Fibroblast of lung (primary cell): ENCODE measurements at regions not wholly inside any gene's neighbourhood (a gene's known extent, or its start where the extent isn't known, plus 50 kb on each side); places are given as distances from the start of the nearest gene placed in this dataset.

Experiments used
- DNase-seq, 2 donors: peaks; one replicate each; pipeline versions ENCODE4 v3.0.0 to v3.0.0-alpha.2; 2010; ENCODE audit warnings: low read depth in 2 of 2
- H2AFZ ChIP-seq: 2 replicates; pipeline ENCODE4 v1.5.1; 2012; ENCODE audit warnings: low read length, control low read depth, inconsistent platforms
- H3K27ac ChIP-seq: 2 replicates; pipeline ENCODE4 v1.5.1; 2011; ENCODE audit warnings: low read length, control low read depth; ENCODE audit not compliant: insufficient read depth
- H3K27me3 ChIP-seq: 2 replicates; pipeline ENCODE4 v1.5.1; 2011; ENCODE audit warnings: mild to moderate bottlenecking, low read length; ENCODE audit not compliant: control insufficient read depth, insufficient read depth
- H3K36me3 ChIP-seq: 2 replicates; pipeline ENCODE4 v1.5.1; 2011; ENCODE audit warnings: low read length; ENCODE audit not compliant: control insufficient read depth, insufficient read depth
- H3K4me1 ChIP-seq: 2 replicates; pipeline ENCODE4 v1.5.1; 2011; ENCODE audit warnings: low read length; ENCODE audit not compliant: control insufficient read depth, insufficient read depth; ENCODE audit errors: extremely low read depth
- H3K4me2 ChIP-seq: 2 replicates; pipeline ENCODE4 v1.5.1; 2011; ENCODE audit warnings: low read length, control low read depth; ENCODE audit not compliant: insufficient read depth; ENCODE audit errors: extremely low read depth
- H3K4me3 ChIP-seq, 4 experiments: fragments of 200-600 bp in 1 of 4; sonication (generic) in 1 of 4; replicated peaks in 1 of 4; 2 replicates each; pipeline ENCODE4 v1.5.1; 2011 to 2016; ENCODE audit warnings: low read length in 4 of 4, low read depth in 3 of 4, mild to moderate bottlenecking in 3 of 4, control low read depth in 2 of 4, inconsistent platforms in 1 of 4, mixed read lengths in 1 of 4; ENCODE audit not compliant: insufficient read depth in 1 of 4; ENCODE audit errors: control extremely low read depth in 1 of 4
- H3K79me2 ChIP-seq: 2 replicates; pipeline ENCODE4 v1.5.1; 2012; ENCODE audit warnings: mild to moderate bottlenecking, low read length, inconsistent platforms; ENCODE audit not compliant: control insufficient read depth, insufficient read depth
- H3K9ac ChIP-seq: 2 replicates; pipeline ENCODE4 v1.5.1; 2011; ENCODE audit warnings: mild to moderate bottlenecking, low read length, control low read depth; ENCODE audit not compliant: insufficient read depth
- H3K9me3 ChIP-seq: 2 replicates; pipeline ENCODE4 v1.5.1; 2012; ENCODE audit warnings: low read depth, low read length; ENCODE audit not compliant: control insufficient read depth, insufficient read depth
- H4K20me1 ChIP-seq: 2 replicates; pipeline ENCODE4 v1.5.1; 2011; ENCODE audit warnings: low read length; ENCODE audit not compliant: control insufficient read depth, insufficient read depth; ENCODE audit errors: extremely low read depth
- CTCF ChIP-seq, 2 donors: IDR thresholded peaks in 1 of 2; conservative IDR thresholded peaks in 1 of 2; 1 replicate in 1 of 2; 2 replicates in 1 of 2; pipeline ENCODE4 v1.5.1; 2011 to 2012; ENCODE audit warnings: low read length in 2 of 2, control low read depth in 1 of 2, inconsistent platforms in 1 of 2, low read depth in 1 of 2, mild to moderate bottlenecking in 1 of 2
- EZH2 ChIP-seq: IDR thresholded peaks from 2 replicates; pipeline ENCODE4 v1.5.1; 2012; ENCODE audit warnings: low read length, control low read depth, mild to moderate bottlenecking; ENCODE audit errors: missing control alignments

- Histone ChIP-seq H3K27me3 (no peaks in the 10 kb centered on the region), H3K9ac (no peak overlapping the region), H3K4me3 (no peak overlapping the region), H3K79me2 (no peaks in the 10 kb centered on the region), H3K4me2 (no peak overlapping the region), H3K36me3 (no peaks in the 10 kb centered on the region), H3K9me3 (no peaks in the 10 kb centered on the region), H2AFZ (no peak overlapping the region), H4K20me1 (no peaks in the 10 kb centered on the region), H3K4me1 (no peaks in the 10 kb centered on the region), H3K27ac (no peak overlapping the region)
- no peak for DNase-seq
- TF ChIP-seq EZH2 (no peak), CTCF (conservative IDR thresholded peaks at IDR 0.05 in 1 of 2, IDR thresholded peaks at IDR 0.05 in 1 of 2; ENCODE audit: low read depth in 1 of 2, low read length in 2 of 2) (no peak)
Observed at GRCh38 chr1:81613803-81614202, 186.9 kb upstream of the ADGRL2 start.

DNA sequence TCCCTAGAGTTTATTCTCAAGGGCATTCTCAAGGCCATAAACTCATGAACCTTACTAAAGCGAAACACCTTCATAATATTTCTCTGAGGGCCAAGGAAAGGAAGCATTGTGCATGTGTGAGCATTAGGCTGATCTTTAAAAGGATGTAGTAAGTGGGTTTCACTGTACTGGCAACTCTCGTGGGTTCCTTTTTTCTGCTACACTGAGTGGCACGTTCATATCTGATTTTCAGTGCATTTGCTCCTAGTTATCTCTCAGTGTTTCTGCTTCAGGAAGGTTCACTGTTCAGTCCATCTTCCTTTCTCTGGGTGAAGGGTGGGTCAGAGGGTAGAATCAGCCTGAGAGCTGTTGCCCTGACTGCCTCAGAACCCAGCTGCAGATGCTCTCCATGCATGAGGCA lies 192.8 kb upstream of the ADGRL2 start:
- Histone ChIP-seq H3K27me3 (no peaks in the 10 kb centered on the region), H3K27ac (no peak overlapping the region), H4K20me1 (no peaks in the 10 kb centered on the region), H2AFZ (no peak overlapping the region), H3K9me3 (no peaks in the 10 kb centered on the region), H3K4me3 (no peak overlapping the region), H3K79me2 (no peaks in the 10 kb centered on the region), H3K4me2 (no peak overlapping the region), H3K36me3 (no peaks in the 10 kb centered on the region), H3K9ac (no peak overlapping the region), H3K4me1 (no peaks in the 10 kb centered on the region)
- no peak for DNase-seq
- TF ChIP-seq CTCF (conservative IDR thresholded peaks at IDR 0.05 in 1 of 2, IDR thresholded peaks at IDR 0.05 in 1 of 2; ENCODE audit: low read depth in 1 of 2, low read length in 2 of 2), result no peak

GRCh38 chr1:81607086-81607485 lies 193.6 kb upstream of the ADGRL2 start:
- DNase-seq, result no peak
- no peaks in the 10 kb centered on the region for H4K20me1 ChIP-seq
- H3K27me3 ChIP-seq, result no peaks in the 10 kb centered on the region
- no peaks in the 10 kb centered on the region for H3K79me2 ChIP-seq
- H3K9ac ChIP-seq, result no peak overlapping the region
- H3K4me2 ChIP-seq, result no peak overlapping the region
- H3K9me3 ChIP-seq, result no peaks in the 10 kb centered on the region
- no peak for TF ChIP-seq EZH2
- TF ChIP-seq CTCF (conservative IDR thresholded peaks at IDR 0.05 in 1 of 2, IDR thresholded peaks at IDR 0.05 in 1 of 2; ENCODE audit: low read depth in 1 of 2, low read length in 2 of 2), result no peak
- H3K4me3 ChIP-seq, result no peak overlapping the region
- H3K27ac ChIP-seq, result no peak overlapping the region
- no peak overlapping the region for H2AFZ ChIP-seq
- H3K4me1 ChIP-seq, result no peaks in the 10 kb centered on the region
- no peaks in the 10 kb centered on the region for H3K36me3 ChIP-seq
